HG03025 (cell line): ENCODE measurements at regions not wholly inside any gene's neighbourhood (a gene's known extent, or its start where the extent isn't known, plus 50 kb on each side); places are given as distances from the start of the nearest gene placed in this dataset.
"Not testable (repeated sequence)": the region's sequence is repeated elsewhere in the genome, so short reads cannot be mapped to it uniquely, and the experiment has no call there.

ENCODE experiments used
- ATAC-seq: cut with Tn5 transposase; IDR thresholded peaks from one replicate; pipeline ENCODE4 v1.9.1; 2021; ENCODE audit warnings: mild to moderate bottlenecking, moderate library complexity; ENCODE audit not compliant: unreplicated experiment, low FRiP score

- no peak for ATAC-seq
These were observed 81.7 kb downstream of the IER5 start for GRCh38 chr1:181170194-181170593.

GRCh38 chr1:181172082-181172481 lies 83.6 kb downstream of the IER5 start:
- no peak for ATAC-seq

DNA sequence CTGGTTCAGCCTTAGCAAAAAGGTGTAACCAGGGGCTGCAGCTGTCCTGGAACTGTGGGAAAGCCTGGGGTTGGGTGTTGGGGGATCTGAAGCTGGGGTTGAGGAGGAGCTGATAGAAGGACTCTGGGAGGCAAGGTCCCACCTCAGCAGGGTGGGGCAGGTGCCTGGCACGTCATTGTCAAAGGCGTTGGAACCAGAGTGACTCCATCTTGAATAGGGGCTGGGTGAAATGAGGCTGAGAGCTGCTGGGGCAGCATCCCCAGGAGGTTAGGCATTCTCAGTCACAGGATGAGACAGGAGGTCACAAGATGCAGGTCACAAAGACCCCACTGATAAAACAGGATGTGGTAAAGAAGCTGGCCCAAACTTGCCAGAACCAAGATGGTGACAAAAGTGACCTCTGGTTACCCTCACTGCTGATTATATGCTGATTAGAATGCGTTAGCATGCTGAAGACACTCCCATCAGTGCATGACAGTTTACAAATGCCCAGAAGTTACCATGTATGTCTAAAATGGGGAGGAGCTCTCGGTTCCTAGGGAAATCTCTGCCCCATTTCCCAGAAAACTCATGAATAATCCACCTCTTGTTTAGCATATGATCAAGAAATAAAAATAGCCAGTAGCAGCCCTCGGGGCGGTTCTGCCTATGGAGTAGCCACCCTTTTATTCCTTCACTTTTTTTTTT lies 85.4 kb downstream of the IER5 start:
- ATAC-seq, result no peak

DNA sequence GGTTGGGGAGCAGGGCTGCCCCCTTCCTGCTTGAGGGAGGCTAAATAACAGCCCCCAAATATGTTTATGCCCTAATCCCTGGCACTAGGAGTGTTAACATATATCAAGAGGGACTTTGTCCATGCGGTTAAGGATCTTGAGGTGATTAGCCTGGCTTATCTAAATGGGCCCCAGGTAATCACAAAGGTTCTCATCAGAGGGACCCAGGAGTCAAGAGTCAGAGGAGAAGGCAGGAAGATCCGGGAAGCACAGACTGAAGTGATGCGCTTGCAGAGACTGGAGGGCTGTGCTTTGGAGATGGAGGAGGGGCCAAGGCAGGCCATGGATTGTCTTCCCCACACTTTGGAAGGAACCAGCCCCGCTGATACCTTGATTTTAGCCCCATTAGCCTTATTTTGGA lies 86.4 kb downstream of the IER5 start:
- ATAC-seq, result no peak

- ATAC-seq, result no peak
These were observed 86.9 kb downstream of the IER5 start for GRCh38 chr1:181175356-181175910.

DNA sequence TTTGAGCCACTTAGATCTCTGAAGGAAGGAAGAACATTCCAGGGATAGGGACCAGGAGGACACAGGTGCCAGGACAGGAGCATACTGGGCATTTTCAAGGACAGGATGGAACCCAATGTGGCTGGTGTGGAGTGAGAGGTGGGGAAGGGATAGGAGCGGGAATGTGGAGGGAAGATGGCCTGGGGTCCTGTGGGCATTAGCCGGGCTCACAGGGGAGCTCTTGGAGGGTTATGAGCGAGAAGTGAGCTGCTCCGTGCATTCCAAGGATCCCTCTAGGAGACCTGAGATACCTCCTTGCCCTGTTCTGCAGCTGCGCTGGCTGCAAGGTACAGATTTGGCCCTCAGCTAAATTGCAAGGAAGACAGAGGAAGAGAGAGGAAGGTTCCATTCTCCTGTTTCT lies 87.5 kb downstream of the IER5 start:
- ATAC-seq, result no peak

DNA sequence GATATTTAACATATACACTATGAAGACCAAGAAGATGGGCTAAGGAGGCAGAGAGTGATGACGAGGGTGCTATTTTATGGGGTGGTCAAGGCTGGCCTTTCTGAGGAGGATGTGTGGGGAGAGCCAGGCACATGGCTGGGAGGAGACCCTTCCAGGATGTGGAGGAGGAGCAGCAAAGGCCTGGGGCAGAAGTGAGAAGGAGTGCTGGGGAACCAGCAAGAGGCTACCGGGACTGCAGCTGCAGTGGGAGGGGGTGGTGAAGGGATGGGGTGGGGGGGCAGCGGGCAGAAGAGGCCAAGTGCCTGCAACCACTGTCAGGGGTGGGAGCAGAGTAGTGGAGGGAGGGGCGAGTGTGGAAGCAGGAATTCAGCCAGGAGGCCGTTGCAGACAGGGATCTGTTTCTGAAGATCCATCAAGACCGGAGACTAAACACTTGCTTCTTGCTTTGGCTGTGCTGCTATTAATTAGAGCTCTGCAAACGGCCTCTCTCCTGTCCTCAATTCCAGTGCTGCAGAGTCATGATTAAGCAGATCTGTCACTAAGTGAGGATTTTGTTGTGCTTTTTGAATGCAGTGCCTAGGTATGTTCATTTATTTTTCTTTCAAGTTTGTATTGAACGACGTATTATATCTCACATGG lies 89.9 kb downstream of the IER5 start:
- ATAC-seq, result no peak

- ATAC-seq, result no peak
These were observed 90.9 kb downstream of the IER5 start for GRCh38 chr1:181179279-181179986.

DNA sequence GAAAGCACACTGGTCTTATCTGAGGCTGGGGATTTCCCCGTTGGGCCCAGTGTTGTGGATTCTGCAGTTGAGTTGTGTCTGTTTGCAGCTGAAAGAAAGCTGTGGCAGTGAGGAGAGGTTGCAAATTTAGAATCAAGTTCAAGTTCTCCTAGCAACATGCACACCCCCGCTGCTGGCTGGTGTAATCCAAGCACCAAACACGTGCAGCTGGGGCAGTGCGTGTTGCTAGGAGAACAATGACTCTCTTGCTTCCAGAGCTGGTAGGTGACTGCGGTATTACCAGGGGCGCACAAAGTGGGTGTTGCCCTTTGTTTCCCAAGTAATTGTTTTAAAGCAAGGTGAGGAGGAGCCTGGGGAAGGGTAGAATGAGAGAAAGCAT lies 91.5 kb downstream of the IER5 start:
- ATAC-seq, result no peak

DNA sequence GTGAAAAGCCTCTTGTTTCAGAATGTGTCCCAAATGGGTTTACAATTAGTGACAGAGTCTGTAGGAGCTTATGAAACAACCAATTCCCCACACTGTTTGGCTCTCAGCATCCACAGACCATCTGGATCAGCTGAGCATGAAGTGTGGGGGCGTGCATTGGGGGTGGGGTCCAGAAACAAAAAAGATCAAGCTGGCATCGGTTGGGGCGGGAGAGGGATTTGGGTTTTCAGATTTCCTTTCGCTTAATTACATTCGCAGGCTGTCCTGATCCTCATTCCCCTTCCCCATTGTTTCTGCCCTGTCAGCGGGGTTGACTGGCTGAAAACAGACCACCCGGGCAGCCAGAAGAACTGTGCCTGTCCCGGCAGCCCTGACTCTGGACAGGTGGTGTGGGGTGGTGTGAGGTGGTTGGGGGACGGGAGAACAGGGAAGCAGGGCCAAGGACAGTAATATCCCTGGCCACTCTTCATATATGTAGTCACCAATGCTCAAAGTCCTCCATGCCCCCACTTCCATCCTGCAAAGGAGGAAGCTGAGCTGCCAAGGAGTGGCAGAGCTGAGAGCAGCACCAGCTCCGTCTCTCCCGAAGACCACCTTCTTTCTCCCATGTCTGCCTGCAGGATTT lies 92.0 kb downstream of the IER5 start:
- no peak for ATAC-seq

DNA sequence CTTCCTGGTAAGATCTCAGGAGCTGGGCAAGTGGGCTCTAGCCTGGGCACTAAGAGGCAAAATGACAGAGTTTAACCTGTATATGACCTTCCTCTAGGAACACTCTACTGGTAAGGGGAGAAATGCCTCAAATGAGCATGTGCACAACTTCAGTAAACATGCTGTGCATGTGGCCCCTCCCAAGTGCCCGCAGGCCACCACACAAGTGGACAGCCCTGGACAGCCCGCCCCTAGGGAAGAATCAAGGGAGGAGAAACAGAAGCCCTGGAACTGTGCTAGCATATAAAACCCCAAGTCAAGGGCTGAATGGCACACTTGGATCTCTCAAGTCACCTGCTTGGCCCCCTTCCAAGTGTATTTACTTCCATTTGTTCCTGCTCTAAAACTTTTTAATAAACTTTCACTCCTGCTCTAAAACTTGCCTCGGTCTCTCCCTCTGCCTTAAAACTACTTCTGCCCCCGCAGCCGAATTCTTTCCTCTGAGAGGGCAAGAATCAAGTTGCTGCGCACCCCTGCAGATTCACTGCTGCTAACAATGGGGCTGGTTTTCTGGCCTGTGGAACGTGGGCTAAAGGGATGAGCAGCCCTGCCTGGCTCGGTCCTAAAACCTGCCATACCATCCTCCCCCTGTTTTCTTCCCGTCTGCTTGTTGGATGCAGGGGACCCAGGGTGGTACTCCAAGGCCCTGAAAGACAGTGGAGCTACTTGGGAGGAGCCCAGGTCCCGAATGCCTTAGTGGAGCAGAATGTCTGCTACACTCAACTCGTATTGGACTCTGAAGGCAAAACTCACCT lies 93.5 kb downstream of the IER5 start:
- ATAC-seq, result no peak

GRCh38 chr1:181184621-181185020 lies 96.1 kb downstream of the IER5 start:
- ATAC-seq, result no peak

GRCh38 chr1:181185461-181185860 lies 97.0 kb downstream of the IER5 start:
- ATAC-seq, result no peak

GRCh38 chr1:181186133-181186532 lies 97.6 kb downstream of the IER5 start:
- ATAC-seq, result not testable (repeated sequence)

- no peak for ATAC-seq
These were observed 99.0 kb downstream of the IER5 start for GRCh38 chr1:181187337-181188126.

GRCh38 chr1:181189245-181189644 lies 100.7 kb downstream of the IER5 start:
- no peak for ATAC-seq

GRCh38 chr1:181189691-181190363 lies 101.3 kb downstream of the IER5 start:
- ATAC-seq, result no peak

DNA sequence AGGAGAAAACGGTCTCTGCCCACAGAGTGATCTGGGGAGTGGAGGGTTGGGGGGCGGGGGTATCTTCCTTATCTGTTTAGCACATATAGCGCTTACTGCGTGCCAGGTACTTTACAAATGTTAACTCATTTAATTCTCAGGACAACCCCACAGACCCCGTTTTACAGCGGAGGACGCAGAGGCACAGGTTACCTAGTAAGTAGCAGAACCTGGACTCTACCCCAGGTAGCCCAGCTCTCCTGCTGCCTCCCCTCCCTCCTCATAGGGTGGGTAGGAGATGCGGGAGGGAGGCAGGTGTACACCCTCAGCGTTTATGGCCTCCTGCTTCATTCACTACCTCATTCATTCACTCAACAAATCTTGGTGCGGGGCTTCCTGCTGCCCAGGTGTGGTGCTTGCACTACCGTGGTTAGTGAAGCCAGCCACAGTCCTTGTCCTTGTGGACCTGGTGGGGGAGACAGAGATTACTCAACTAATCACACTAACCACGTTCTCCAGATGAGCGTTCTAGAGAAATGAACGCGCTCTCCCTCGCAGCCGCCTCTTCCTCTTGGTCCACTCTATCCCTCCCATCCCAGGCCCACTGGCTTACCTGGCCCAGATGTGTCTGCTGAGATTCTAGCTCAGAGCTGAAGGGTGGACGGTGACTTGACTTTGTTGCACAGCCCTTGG lies 102.0 kb downstream of the IER5 start:
- no peak for ATAC-seq
